ENCODE measurements at regions not wholly inside any gene's neighbourhood (a gene's known extent, or its start where the extent isn't known, plus 50 kb on each side); places are given as distances from the start of the nearest gene placed in this dataset.
A peak's percentile ranks its signal among the peaks of the same experiment; 100 is the strongest.

DNA sequence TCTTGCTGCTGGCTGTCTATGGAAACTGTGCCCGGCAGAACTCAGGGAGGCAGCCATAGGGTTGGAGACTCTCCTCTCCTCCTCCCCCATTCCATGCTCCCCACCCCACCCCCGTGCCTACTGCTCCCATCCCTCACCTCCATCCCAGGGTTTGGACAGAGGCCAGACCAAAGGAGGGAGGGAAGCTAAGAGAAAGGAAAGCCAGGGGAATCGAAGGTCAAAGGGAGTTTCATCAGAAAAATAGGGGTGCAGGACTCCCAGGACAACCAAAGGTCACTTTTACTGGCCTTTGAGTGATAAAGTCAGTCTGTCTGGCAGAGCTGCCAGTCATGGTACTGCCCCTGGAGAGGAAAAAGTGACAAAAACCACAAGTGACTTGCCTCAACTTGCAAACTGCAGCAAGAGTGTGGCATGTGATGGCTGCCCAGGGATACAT, 187.3 kb upstream of the CTAGE1 start:
- no peak overlapping the region for H3K14ac ChIP-seq (ENCODE audit: low read length)
- H4K8ac ChIP-seq (ENCODE audit: low read depth, low read length), result no peak overlapping the region
- H2BK15ac ChIP-seq (ENCODE audit: low read length), result no peak overlapping the region
- no CpG with 5 or more reads among the region's 3 CpGs for WGBS, 2 donors (ENCODE audit: extremely low coverage in 2 of 2, insufficient read length in 2 of 2, insufficient replicate concordance in 1 of 2)
- no peak overlapping the region for H3K23ac ChIP-seq (ENCODE audit: low read depth, low read length, poor library complexity)
- no peak overlapping the region for H3K27ac ChIP-seq (replicated peaks; ENCODE audit: low read length)
- no peak overlapping the region for H2AK5ac ChIP-seq (ENCODE audit: low read depth, low read length)
- no peaks in the 10 kb centered on the region for H3K9me3 ChIP-seq (replicated peaks in 1 of 2; ENCODE audit: control insufficient read depth in 2 of 2, insufficient read depth in 1 of 2, low read depth in 1 of 2, low read length in 2 of 2)
- no peak overlapping the region for H2BK120ac ChIP-seq (ENCODE audit: low read depth, low read length)
- H3K79me1 ChIP-seq (ENCODE audit: low read depth, low read length), result no peaks in the 10 kb centered on the region
- H2AFZ ChIP-seq (ENCODE audit: low read length), result no peak overlapping the region
- no peak overlapping the region for H2BK12ac ChIP-seq (ENCODE audit: low read length)
- no peak overlapping the region for H3K4me3 ChIP-seq (ENCODE audit: low read length in 2 of 2)
- no peak overlapping the region for H3K18ac ChIP-seq (ENCODE audit: low read length)
- H3K4me1 ChIP-seq (ENCODE audit: control insufficient read depth in 2 of 2, insufficient read depth in 1 of 2, low read depth in 1 of 2, low read length in 2 of 2), result peaks cover 0 to 20% of the 10 kb centered on the region in 2 donors
- no peak overlapping the region for H3K9ac ChIP-seq (ENCODE audit: low read depth, low read length, poor library complexity)
- H3K4me2 ChIP-seq (ENCODE audit: insufficient read depth, low read length, poor library complexity, severe bottlenecking), result no peak overlapping the region
- H3K36me3 ChIP-seq (replicated peaks in 1 of 2; ENCODE audit: control insufficient read depth in 2 of 2, insufficient read depth in 2 of 2, low read length in 2 of 2), result no peaks in the 10 kb centered on the region
- H4K91ac ChIP-seq (ENCODE audit: low read depth, low read length, poor library complexity), result no peak overlapping the region
- H3K4ac ChIP-seq (ENCODE audit: low read length), result no peak overlapping the region
- H2BK5ac ChIP-seq (ENCODE audit: low read length), result no peak overlapping the region
- H3K27me3 ChIP-seq (ENCODE audit: control insufficient read depth in 3 of 3, insufficient read depth in 3 of 3, low read depth in 1 of 3, low read length in 3 of 3), result no peaks in the 10 kb centered on the region
- no peak for DNase-seq (ENCODE audit: low spot score)

DNA sequence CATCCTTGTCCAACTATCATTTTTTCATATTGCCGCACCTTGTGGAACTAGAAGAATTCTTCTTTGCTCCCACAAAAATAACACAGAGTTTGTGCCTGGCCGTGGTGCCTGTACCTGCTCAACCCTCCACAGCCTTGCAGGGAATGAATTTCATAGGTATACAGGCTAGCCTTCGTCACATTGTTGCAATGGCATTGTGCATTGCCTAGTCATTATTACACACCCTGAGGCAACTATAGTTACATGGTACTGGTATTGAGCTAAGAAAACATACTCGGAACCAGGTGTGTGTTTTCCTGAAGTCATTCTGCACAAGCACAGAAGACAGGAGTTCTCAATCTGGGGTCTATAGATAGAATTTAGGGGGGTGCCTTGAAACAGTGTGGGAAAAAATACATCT, 188.0 kb upstream of the CTAGE1 start:
- no peak for DNase-seq (ENCODE audit: low spot score)
- H3K4me3 ChIP-seq (ENCODE audit: low read length in 2 of 2), result no peak overlapping the region
- H3K4me1 ChIP-seq (ENCODE audit: control insufficient read depth in 2 of 2, insufficient read depth in 1 of 2, low read depth in 1 of 2, low read length in 2 of 2), result peaks cover 0 to 18% of the 10 kb centered on the region in 2 donors
- H3K9ac ChIP-seq (ENCODE audit: low read depth, low read length, poor library complexity), result no peak overlapping the region
- H2BK120ac ChIP-seq (ENCODE audit: low read depth, low read length), result no peak overlapping the region
- no peak overlapping the region for H2BK12ac ChIP-seq (ENCODE audit: low read length)
- H2BK5ac ChIP-seq (ENCODE audit: low read length), result no peak overlapping the region
- H3K4ac ChIP-seq (ENCODE audit: low read length), result no peak overlapping the region
- H2AFZ ChIP-seq (ENCODE audit: low read length), result no peak overlapping the region
- H4K91ac ChIP-seq (ENCODE audit: low read depth, low read length, poor library complexity), result no peak overlapping the region
- H3K4me2 ChIP-seq (ENCODE audit: insufficient read depth, low read length, poor library complexity, severe bottlenecking), result no peak overlapping the region
- H3K23ac ChIP-seq (ENCODE audit: low read depth, low read length, poor library complexity), result no peak overlapping the region
- no peak overlapping the region for H2AK5ac ChIP-seq (ENCODE audit: low read depth, low read length)
- no peak overlapping the region for H3K18ac ChIP-seq (ENCODE audit: low read length)
- H3K27ac ChIP-seq (replicated peaks; ENCODE audit: low read length), result no peak overlapping the region
- no peak overlapping the region for H4K8ac ChIP-seq (ENCODE audit: low read depth, low read length)
- H3K14ac ChIP-seq (ENCODE audit: low read length), result no peak overlapping the region
- H3K9me3 ChIP-seq (replicated peaks in 1 of 2; ENCODE audit: control insufficient read depth in 2 of 2, insufficient read depth in 1 of 2, low read depth in 1 of 2, low read length in 2 of 2), result no peaks in the 10 kb centered on the region
- H3K79me1 ChIP-seq (ENCODE audit: low read depth, low read length), result no peaks in the 10 kb centered on the region
- H2BK15ac ChIP-seq (ENCODE audit: low read length), result no peak overlapping the region
- no CpG with 5 or more reads among the region's 4 CpGs for WGBS, 2 donors (ENCODE audit: extremely low coverage in 2 of 2, insufficient read length in 2 of 2, insufficient replicate concordance in 1 of 2)
- H3K36me3 ChIP-seq (replicated peaks in 1 of 2; ENCODE audit: control insufficient read depth in 2 of 2, insufficient read depth in 2 of 2, low read length in 2 of 2), result no peaks in the 10 kb centered on the region
- no peaks in the 10 kb centered on the region for H3K27me3 ChIP-seq (ENCODE audit: control insufficient read depth in 3 of 3, insufficient read depth in 3 of 3, low read depth in 1 of 3, low read length in 3 of 3)

DNA sequence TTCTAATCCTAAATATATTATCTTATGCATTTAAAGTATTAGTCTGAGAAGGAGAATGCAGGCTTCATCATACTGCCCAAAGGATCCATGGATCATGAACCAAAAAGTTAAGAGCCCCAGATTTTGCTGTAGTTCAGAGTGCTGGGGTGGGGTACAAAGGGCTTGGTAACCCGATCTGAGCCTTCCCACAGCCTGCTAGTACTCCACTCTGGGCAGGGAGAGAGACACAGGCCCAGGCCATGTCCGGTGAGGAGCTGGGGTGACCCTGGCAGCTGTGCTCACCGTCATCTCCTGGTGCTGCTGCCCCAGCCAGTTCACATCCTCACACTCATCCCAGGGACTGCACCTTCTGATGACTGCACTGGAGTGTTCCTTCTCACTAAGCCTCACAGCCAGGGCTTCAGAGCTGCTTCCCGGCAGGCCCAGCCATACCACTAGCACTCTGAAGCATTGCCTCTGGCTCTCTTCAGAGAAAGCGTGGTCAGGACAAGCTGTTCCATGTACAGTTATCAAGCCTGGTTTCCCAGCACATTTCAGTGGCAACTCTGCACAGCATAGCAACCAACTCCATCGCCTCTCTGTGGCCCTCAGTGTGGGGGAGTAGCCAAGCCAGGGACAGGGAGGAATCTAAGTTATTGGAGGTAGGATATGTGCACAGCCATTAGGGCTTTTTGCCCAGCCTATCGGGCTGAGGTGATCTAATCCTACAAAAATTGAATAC, 189.0 kb upstream of the CTAGE1 start:
- WGBS, 2 donors (ENCODE audit: extremely low coverage in 2 of 2, insufficient read length in 2 of 2, insufficient replicate concordance in 1 of 2), result no CpG with 5 or more reads among the region's 7 CpGs

GRCh38 chr18:22607284-22607635, 189.5 kb upstream of the CTAGE1 start:
- no peak overlapping the region for H4K91ac ChIP-seq (ENCODE audit: low read depth, low read length, poor library complexity)
- H2BK12ac ChIP-seq (ENCODE audit: low read length), result no peak overlapping the region
- WGBS, 2 donors (ENCODE audit: extremely low coverage in 2 of 2, insufficient read length in 2 of 2, insufficient replicate concordance in 1 of 2), result no CpG with 5 or more reads among the region's 6 CpGs
- no peak overlapping the region for H3K23ac ChIP-seq (ENCODE audit: low read depth, low read length, poor library complexity)
- no peak overlapping the region for H3K4me2 ChIP-seq (ENCODE audit: insufficient read depth, low read length, poor library complexity, severe bottlenecking)
- H3K9ac ChIP-seq (ENCODE audit: low read depth, low read length, poor library complexity), result no peak overlapping the region
- no peak overlapping the region for H2BK5ac ChIP-seq (ENCODE audit: low read length)
- H3K36me3 ChIP-seq (replicated peaks in 1 of 2; ENCODE audit: control insufficient read depth in 2 of 2, insufficient read depth in 2 of 2, low read length in 2 of 2), result no peaks in the 10 kb centered on the region
- H3K4me1 ChIP-seq (ENCODE audit: control insufficient read depth in 2 of 2, insufficient read depth in 1 of 2, low read depth in 1 of 2, low read length in 2 of 2), result peaks cover 0 to 17% of the 10 kb centered on the region in 2 donors
- DNase-seq (ENCODE audit: low spot score), result no peak
- no peak overlapping the region for H2BK120ac ChIP-seq (ENCODE audit: low read depth, low read length)
- no peaks in the 10 kb centered on the region for H3K79me1 ChIP-seq (ENCODE audit: low read depth, low read length)
- no peak overlapping the region for H3K27ac ChIP-seq (replicated peaks; ENCODE audit: low read length)
- no peak overlapping the region for H3K14ac ChIP-seq (ENCODE audit: low read length)
- no peak overlapping the region for H2AK5ac ChIP-seq (ENCODE audit: low read depth, low read length)
- no peak overlapping the region for H2BK15ac ChIP-seq (ENCODE audit: low read length)
- no peak overlapping the region for H4K8ac ChIP-seq (ENCODE audit: low read depth, low read length)
- no peak overlapping the region for H3K18ac ChIP-seq (ENCODE audit: low read length)
- H2AFZ ChIP-seq (ENCODE audit: low read length), result no peak overlapping the region
- no peaks in the 10 kb centered on the region for H3K9me3 ChIP-seq (replicated peaks in 1 of 2; ENCODE audit: control insufficient read depth in 2 of 2, insufficient read depth in 1 of 2, low read depth in 1 of 2, low read length in 2 of 2)
- H3K27me3 ChIP-seq (ENCODE audit: control insufficient read depth in 3 of 3, insufficient read depth in 3 of 3, low read depth in 1 of 3, low read length in 3 of 3), result no peaks in the 10 kb centered on the region
- no peak overlapping the region for H3K4me3 ChIP-seq (ENCODE audit: low read length in 2 of 2)
- H3K4ac ChIP-seq (ENCODE audit: low read length), result no peak overlapping the region

More for the DNA sequence above, 189.0 kb upstream of the CTAGE1 start:
- peak overlapping the region; percentile 54 for H2AK5ac ChIP-seq (ENCODE audit: low read depth, low read length)
- H3K27ac ChIP-seq (replicated peaks; ENCODE audit: low read length), result no peak overlapping the region
- peak overlapping the region; percentile 66 for H3K23ac ChIP-seq (ENCODE audit: low read depth, low read length, poor library complexity)
- no peaks in the 10 kb centered on the region for H3K9me3 ChIP-seq (replicated peaks in 1 of 2; ENCODE audit: control insufficient read depth in 2 of 2, insufficient read depth in 1 of 2, low read depth in 1 of 2, low read length in 2 of 2)
- H2AFZ ChIP-seq (ENCODE audit: low read length), result no peak overlapping the region
- peaks cover 0 to 17% of the 10 kb centered on the region in 2 donors for H3K4me1 ChIP-seq (ENCODE audit: control insufficient read depth in 2 of 2, insufficient read depth in 1 of 2, low read depth in 1 of 2, low read length in 2 of 2)
- H2BK120ac ChIP-seq (ENCODE audit: low read depth, low read length), result no peak overlapping the region
- no peak overlapping the region for H3K4me3 ChIP-seq (ENCODE audit: low read length in 2 of 2)
- no peaks in the 10 kb centered on the region for H3K79me1 ChIP-seq (ENCODE audit: low read depth, low read length)
- no peak for DNase-seq (ENCODE audit: low spot score)
- H3K4me2 ChIP-seq (ENCODE audit: insufficient read depth, low read length, poor library complexity, severe bottlenecking), result no peak overlapping the region
- no peaks in the 10 kb centered on the region for H3K27me3 ChIP-seq (ENCODE audit: control insufficient read depth in 3 of 3, insufficient read depth in 3 of 3, low read depth in 1 of 3, low read length in 3 of 3)
- H3K18ac ChIP-seq (ENCODE audit: low read length), result peak overlapping the region; percentile 46
- H3K9ac ChIP-seq (ENCODE audit: low read depth, low read length, poor library complexity), result no peak overlapping the region
- H2BK5ac ChIP-seq (ENCODE audit: low read length), result no peak overlapping the region
- H3K4ac ChIP-seq (ENCODE audit: low read length), result no peak overlapping the region
- peak overlapping the region; percentile 64 for H2BK12ac ChIP-seq (ENCODE audit: low read length)
- H3K36me3 ChIP-seq (replicated peaks in 1 of 2; ENCODE audit: control insufficient read depth in 2 of 2, insufficient read depth in 2 of 2, low read length in 2 of 2), result no peaks in the 10 kb centered on the region
- H4K8ac ChIP-seq (ENCODE audit: low read depth, low read length), result no peak overlapping the region
- H3K14ac ChIP-seq (ENCODE audit: low read length), result no peak overlapping the region
- H4K91ac ChIP-seq (ENCODE audit: low read depth, low read length, poor library complexity), result no peak overlapping the region
- no peak overlapping the region for H2BK15ac ChIP-seq (ENCODE audit: low read length)

Data from neuronal stem cell (in vitro differentiated cells).